ENCODE measurements at regions not wholly inside any gene's neighbourhood (a gene's known extent, or its start where the extent isn't known, plus 50 kb on each side); places are given as distances from the start of the nearest gene placed in this dataset.

DNA sequence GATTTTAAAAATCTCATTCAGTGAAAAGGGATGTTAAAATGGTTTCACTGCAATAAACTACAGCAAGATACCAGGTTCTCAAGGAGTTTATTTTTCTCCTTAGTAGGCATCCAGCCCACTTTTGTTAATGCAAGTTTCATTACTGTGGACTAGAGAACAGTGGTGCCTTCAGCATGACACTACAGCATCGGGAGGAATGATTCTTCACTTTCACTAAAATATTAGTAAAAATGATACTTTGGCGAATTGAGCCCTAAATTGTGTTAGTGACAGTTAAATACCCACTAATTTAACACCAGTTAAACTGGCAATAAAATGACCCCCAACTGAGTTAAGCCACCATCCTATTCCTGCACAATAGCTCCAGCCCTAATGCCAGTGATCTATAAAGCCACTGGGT lies 152.2 kb upstream of the MPDZ start:
- peak in 1 of 3 experiments; percentile 11 for DNase-seq

DNA sequence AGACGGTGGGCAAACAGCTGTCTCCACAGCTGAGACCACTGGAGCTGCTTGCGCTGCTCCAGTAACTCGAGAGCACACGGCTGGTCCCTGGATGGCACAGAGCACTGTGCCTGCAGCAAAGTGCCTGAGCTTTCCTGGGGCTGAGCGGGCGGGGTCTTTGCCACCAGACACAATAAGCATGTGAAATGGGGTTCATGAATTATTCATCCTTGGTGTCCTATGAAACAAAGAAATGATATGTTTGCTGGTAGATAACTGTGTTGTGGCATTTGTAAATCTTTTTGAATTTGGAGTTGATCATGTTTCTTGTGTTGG lies 151.7 kb upstream of the MPDZ start:
- DNase-seq, result peak in 1 of 3 experiments; percentile 19

DNA sequence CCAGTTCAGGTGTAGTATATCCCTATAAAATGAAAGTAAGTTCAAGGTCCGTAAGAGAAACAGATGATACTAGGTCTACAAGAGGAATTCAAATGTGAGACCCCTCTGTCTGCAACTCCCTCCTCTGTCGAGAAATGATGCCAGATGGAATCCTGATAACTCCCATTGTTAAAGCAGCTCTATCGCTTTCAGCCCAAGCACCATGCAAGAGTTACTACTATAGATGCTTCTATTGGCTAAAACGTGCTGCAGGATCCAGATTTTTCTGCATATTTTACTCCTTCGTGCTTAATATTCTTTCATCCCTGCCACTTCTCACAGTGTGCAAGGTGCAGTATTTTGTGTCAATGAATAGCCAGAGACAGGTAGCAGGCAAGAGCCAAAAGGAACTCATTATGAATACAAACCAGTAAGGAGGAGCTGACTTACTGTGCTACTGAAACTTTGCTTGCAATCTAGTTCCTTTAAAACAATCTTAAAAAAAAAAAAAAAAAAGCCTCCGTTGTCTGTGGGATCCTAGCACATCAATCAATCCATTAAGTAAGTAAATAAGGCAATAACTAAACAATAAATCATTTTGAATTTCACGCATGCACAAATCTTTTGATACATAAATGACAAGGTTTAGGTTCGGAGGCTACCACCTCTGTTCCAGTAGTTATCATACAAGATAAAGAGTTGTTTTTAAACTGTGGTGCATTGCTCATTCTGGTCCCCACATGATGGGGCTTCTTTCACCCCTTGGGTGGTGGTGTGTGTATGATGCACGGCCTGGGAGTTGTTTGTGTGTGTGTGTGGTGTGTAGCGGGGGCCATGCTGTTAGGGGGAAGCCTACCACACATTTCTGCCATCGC lies 151.1 kb upstream of the MPDZ start:
- peak in 1 of 3 experiments; percentile 31 for DNase-seq

DNA sequence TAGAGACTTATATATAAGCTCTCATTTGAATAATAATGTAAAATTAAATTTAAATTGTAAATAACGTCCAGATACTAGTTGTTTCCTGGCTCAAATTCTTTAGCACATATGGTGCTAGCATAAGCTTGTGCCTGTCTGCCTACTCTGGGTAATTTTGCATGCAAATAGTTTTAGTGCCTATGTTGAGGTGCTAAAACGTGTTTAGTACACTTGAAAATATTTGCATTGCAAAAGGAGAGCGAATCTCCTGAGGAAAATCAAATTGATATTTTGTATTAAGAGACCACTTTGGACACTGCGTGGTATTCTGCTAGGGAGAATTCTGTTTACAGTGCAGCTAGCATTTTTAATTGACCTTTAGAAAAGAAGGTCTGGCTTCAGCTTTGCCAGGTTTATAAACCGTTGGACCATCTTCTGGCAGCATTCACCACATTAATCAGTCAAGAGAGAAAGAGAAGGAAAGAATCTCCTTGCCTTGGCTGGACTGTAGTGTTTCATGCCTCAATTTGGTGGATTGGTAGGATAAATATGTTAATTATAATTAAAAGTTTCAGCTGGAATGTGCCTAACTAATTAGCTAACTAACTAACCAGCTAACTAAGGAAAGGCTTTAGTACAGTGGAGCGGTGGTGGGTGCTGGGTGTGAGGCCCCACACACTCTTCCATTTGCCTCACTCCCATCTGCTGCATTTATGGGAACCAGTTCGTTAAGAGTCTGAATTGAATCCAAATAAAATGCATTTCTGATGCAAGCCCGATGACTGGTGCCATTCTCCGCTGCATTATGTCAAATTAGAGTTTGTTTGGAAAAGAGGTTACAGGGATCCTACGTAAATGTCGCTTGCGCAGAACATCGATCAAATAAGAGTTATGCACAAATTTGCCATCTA lies 150.1 kb upstream of the MPDZ start:
- DNase-seq, result no peak

DNA sequence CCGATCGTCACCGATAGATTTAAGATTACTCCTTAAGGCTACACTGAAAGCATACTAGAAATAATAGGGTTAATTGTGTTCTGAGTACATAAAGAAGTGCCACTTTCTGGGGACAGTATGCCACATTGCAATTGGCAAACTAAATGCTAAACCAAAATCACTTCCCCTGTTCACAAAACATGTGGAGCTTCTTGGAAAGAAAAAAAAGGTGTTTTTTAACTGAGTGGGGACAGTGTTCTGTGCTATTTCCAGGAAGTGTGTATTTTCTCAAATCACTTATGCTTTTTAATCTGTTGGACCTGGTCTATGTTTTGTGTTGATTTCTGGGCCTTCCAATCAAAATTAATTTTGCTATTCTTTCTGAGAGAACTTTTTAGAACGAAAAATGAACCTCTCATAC lies 149.3 kb upstream of the MPDZ start:
- DNase-seq, result peak in 1 of 3 experiments; percentile 19

DNA sequence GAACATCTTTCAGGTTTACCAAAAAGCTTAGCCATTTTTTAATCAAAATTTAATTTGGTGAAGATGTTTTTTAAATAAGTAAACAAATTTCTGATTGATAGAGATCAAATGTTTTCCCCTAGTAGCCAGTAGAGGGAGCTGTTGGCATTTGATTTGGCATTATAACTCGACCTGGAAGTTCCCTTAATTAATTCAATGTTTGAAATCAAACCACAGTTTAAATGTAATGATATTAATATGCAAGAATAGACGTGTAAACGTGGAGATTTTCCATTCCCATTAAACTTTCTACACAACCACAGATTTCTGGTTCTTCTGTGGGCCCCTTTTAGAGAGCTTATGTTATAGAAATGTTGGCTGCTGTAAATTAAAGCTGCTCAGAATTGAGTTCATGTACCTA lies 148.1 kb upstream of the MPDZ start:
- peak; percentile 6 to 69 (median 27) for DNase-seq

DNA sequence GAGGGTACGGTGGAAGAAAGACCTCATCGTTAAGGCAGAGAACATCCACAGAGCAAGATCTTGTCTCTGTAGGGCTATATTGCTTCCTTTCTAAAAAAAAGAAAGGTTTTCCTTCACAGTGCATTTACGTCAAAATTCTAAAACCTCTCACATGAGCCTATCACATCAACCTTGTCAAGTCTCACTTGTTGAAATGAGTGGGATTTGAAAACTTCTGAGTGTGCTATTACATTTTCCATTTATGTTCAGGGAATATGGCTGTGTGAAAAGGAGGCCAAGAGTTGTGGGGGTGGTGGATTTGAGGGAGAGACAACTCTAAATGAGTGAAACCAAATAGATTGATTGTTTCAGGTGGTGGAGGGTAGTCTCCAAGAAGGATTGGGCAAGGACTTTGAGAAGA lies 147.1 kb upstream of the MPDZ start:
- no peak for DNase-seq

DNA sequence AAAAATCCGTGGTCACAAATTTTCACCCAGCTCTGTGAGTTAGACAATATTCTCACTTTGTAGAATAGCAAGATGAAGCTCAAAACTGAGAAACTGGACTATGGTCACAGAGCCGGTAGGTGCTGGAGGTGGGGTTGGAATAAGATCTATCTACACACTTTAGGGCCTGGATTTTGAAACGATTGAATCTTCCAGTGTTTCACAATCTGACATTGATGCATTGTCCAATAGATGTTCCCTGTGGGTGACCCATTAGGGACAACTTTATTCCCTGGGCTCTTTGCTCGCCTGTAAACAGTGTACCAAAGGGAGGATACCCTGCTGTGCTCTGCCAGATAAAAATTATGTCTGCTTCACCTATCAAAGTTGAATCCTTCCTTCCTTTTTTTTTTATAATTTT lies 145.4 kb upstream of the MPDZ start:
- DNase-seq, result peak in 1 of 3 experiments; percentile 24

DNA sequence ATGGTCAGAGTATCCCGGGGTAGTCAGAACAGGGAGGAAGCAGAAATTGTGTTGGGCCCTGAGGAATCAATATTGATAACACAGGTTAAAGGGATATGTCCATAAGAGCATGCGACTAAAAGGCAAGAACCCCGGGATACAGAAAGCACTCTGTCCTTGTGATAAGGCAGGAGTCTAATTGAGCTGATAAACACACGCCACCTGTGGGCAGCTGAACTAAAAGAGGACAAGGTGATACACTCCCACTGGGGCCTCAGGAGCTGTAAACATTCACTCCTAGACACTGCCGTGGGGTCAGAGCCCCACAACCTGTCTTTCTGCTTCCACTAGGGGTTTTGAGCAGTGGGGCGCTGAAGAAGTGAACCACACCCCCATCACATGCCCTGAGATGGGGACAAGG lies 144.7 kb upstream of the MPDZ start:
- DNase-seq, result no peak

DNA sequence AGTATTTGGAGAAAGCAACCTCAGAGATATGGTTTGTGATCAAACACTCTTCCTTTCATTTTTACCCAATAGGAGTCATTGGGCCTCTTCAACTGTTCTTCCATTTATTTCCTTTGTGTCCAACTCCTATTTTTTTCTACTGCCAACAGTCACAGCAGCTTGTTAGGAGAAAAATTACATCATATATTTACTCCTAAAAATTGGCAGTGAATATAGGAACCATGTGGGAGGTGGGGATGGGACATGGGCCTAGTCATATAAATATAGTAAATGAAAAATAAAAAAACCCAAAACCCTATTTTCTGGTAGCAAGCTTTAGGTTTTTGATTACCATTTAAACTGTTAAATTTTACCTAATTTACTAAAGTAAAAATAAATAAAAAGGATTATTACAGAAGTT lies 134.9 kb upstream of the MPDZ start:
- DNase-seq, result no peak

DNA sequence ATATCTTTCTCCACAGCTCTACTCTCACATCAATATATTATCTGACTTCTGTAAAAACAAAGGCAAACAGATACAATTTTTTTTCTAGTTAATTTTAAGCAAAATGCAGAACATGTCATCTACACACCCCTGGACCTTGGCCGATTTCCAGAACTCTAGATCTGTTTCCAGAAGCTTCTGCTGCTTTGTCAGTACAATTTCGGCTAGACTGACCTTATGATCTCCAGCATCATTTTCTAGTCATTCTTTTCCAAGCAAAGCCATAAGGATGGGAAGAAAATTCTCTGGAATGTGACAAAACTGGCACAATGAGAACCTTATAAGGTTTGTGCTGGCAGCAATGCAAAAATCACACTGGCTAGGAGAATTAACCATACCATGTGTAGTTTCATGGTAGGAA lies 132.8 kb upstream of the MPDZ start:
- DNase-seq, result no peak

DNA sequence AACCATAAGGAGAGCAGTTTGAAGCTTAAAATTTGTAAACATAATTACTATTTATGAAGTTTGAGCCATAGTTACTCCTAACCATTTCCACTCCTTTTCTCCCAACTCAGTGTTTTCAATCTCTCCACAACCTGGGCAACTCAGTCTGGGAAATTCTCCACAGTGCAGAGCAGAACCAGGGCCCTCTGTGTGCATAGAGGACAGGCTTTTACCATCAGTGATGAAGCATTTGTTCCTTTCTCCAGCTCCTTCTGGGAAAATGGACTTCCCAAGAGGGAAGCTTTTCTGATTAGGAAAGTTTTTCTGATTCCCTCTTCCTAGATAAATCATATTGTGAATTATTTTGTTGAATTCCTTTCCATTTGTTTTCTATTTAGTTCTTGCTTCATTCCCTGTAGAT lies 132.3 kb upstream of the MPDZ start:
- DNase-seq, result no peak

DNA sequence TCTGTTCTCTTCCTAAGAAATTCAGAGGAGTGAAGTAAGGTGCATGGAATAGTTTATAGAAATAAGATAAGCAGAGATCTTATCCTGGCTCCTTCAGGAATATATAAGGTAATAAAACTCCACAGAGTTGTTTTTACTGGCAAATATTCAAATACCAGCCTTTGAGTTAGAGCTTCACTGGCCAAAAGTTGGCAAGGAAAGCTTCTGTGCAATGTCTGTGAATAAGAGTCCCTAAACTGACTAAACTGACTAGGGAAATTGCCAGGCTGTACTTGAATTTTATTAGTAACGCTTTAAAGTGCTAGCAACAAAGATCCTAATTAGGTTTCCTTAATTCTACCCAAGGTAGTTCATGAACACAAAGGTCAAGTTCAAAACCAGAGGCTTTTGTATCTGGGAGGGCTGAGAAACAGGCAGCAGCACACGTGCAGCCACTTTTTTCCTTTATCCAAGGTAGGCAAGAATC lies 131.1 kb upstream of the MPDZ start:
- no peak for DNase-seq

DNA sequence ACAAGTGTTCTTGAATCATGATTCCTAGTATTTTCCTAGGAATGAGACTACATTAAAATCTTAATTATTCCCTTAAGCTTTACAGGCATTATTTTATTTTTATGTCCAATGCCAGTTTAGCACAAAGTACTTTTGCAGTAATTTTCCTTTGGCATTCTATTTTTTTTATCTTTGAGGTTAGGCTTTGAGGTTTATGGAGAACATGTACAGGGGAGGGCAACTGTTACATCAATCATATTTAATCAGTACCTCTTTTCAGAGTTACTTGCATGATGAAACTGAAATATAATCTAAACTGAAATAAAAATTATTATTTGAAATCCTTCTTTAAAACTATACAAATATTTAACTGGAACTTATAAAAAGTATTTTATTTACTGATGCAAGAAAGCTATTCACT lies 118.2 kb upstream of the MPDZ start:
- no peak for DNase-seq

DNA sequence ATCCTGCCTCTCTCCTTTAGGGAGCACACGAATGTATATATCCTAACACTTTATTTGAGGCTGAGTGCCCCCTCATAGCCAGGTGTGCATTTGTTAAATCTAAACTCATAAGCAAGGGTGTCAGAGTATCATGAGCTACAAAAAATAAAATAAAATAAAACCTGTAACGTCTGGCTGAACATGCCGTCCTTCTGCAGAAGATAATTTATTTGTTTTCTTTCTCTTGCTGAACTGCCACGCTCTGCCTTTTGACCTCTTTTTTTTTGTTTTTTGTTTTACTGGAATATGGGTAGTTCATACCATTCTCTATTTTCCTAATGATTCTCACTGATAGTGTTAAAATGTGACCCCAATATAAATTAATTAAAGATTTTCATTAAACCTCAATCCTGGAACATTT lies 117.7 kb upstream of the MPDZ start:
- DNase-seq, result no peak

DNA sequence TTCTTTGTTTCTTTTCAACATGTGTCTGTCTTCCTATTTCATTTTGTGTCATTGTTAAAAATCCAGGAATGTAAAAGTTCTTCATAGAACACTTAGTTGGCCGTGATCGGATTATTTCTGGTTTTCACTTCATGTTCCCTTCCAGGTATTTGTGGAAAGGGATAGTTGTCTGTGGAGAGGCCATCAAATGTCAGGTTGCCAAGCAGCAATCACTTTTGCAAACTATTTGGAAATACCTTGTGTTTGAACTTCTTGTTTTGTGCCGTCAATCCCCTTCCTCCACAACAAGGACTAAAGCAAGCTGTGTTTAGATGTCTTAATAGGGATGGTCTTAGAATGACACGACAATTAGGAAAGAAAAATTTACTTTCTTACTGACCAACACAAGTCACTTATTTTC lies 116.9 kb upstream of the MPDZ start:
- DNase-seq, result no peak

DNA sequence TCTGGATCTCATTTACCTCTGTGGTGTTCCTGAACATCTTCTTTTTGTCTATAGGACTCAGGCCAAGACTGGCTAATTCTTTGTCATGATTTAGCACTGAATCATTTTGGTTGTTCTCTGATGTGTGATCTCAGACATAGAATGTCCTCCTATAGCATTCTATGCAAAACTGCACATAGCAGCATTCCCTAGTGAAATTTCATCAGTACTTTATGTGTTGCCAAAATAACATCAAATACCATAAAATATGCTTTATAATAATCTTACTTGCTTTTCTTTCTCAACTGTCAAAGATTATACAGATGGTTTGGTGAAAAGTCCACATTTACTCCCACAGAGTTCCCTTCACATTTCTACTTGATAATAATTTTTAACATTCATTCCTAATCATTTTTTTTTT lies 115.7 kb upstream of the MPDZ start:
- DNase-seq, result no peak

DNA sequence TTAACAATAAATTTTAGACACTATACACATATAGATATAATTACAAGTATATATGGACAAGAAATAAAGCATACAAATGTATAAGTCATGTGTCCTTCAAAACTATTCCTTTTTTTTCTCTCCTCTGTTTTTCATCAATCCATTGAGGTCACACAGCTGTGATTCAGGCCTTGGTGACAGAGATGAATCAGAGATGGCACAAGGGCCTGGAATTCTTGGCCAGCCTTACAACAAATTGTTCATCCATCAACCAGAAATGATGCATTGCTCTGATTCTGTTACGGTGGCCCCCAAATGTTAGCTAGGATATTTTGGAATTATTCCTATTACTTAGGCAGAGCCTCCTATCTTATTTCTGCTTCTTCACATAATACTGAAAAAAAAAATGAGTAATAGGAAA lies 108.7 kb upstream of the MPDZ start:
- no peak for DNase-seq

DNA sequence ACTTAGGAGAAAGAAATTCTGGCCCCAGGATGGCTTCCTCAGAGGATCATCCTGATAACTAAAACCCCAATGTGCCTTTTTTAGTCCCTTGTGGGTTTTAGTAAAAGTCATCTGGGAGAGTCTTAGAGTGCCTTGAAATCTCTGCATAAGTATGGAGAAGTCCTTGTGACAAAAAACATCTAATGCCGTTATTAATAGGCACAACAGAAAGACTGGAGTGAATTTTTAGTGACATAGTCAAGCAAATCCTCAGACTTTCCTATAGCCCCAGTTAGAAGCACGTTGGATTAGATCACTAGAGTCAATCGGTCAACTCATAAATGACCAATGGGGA lies 108.2 kb upstream of the MPDZ start:
- no peak for DNase-seq

DNA sequence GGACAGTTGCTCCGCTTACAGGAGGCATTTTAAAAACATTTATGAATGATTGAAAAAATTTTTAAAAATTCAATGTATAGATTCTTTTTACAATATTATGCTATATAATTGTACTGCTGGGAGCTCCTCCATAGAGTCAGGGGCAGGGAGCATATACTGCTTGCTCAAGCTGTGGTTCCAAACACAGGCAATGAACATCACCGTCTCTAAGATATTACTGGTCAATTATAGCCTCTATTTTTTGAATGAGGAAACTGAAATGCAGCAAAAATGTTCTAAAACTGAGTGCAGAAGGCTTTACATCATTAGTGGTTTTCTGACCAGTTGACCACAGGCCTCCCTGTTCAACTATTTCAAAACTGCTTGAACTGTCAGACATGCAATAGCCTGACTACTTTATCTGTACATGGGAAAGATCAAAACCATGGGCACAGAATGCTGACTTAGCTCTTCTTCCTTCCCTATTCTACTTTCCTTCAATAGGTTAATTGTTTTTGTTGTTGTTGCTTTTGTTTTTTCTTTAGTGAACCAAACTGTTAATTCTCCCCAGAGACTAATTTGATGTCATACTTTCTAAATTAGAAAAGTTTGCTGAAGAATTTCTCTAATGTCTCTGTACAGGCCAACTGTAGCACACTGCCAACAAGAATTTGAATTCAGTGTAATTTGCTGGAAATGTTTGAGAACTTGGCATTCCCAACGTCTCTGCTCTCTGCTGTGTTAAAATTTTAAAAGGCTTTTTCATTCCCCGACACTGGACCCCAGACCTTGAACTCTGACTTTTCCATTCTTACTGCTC lies 107.6 kb upstream of the MPDZ start:
- DNase-seq, result no peak

DNA sequence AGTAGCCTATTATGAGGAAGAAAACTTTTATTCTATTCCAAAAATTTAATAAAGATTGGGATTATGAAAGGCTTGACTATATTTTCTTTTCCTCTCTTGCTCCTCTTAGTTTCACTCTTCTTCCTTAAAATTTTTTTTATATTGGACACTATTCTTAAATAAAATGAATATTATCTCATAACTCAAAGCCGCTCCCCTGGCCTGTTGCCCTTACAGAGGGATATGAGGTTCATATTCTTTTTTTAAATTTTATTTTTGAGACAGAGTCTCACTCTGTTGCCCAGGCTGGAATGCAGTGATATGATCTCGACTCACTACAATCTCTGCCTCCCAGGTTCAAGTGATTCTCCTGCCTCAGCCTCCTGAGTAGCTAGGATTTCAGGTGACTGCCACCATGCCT lies 106.8 kb upstream of the MPDZ start:
- DNase-seq, result no peak

DNA sequence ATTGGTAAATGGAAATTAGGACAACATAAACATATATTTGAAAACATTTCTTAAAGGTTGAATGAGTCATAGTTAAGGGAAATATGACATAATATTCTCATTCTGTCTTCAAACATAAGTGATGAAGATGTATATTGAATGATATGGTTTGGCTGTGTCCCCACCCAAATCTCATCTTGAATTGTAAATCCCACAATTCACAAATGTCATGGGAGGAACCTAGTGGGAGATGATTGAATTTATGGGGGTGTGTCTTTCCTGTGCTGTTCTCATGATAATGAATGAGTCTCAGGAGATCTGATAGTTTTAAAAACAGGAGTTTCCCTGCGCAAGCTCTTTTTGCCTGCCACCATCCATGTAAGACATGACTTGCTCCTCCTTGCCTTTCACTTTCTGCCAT lies 104.4 kb upstream of the MPDZ start:
- no peak for DNase-seq

DNA sequence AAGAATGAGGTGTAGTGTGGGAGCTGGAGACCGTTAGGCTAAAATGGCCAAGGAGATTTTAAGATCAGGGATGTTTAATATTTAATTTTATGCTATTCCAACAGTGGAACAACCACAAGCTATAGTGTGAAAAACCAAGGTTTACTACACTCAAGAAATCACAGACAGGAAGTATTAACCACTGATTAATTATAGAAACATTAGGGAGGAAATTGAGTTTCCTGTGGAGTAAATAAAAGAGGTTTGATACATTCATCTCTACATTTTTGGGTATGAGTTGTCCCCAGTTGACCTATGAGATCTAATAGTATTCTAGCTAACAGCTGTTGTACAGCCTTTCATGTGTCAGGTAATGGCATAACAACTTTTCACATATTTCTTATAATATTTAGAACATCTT lies 103.7 kb upstream of the MPDZ start:
- no peak for DNase-seq

DNA sequence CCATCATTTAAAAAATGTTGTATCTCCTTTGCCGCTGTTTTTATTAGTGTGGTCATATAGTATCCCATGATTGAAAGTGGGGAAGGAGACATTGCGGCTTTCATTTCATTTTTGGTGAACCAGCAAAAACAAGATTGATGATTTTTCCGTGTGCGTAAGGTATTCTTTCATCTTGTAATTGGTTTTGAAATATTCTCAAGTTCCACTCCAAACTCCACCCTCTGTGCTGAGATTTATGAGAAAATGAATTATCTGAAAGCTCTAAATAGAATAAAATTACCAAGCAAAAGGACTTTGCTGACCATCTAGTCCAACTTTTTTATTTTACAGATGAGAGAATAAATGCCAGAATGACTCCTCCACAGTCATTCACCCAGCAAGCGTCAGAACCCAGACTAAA lies 103.1 kb upstream of the MPDZ start:
- DNase-seq, result no peak

Data from NCI-H1417 (cell line).